Renal cortex interstitium (tissue), 11 donors: ENCODE measurements at regions not wholly inside any gene's neighbourhood (a gene's known extent, or its start where the extent isn't known, plus 50 kb on each side); places are given as distances from the start of the nearest gene placed in this dataset.
"Not testable (repeated sequence)": the region's sequence is repeated elsewhere in the genome, so short reads cannot be mapped to it uniquely, and the experiment has no call there.

ENCODE experiments used
- DNase-seq, 11 donors: peaks; one replicate each; pipeline ENCODE4 v3.0.0-alpha.2; 2013; ENCODE audit warnings: low read depth in 9 of 11, low spot score in 4 of 11; ENCODE audit errors: extremely low read depth in 1 of 11

- no peak for DNase-seq
These were observed 56.0 kb upstream of the MID1 start for GRCh38 chrX:10676235-10676957.

GRCh38 chrX:10677490-10677889, 57.1 kb upstream of the MID1 start:
- no peak for DNase-seq

GRCh38 chrX:10679387-10679786, 59.0 kb upstream of the MID1 start:
- DNase-seq: no peak

DNA sequence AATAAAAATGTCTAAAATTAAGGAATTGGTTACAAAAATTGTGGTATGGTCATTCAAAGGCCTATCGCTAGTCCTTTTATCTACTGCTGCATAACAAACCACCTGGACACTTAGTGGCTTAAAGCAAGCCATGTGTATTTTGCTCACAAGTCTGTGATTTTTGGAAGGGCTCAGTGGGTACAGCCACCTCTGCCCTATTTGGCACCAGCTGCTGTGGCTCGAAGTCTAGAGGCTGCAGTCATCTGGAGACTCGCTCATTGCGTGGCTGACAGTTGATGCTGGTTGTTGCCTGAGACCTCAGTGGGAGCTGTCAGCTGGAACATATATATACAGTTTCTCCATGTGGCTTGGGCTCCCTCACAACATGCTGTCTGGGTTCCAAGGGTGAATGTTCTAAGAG, 60.8 kb upstream of the MID1 start:
- no peak for DNase-seq

GRCh38 chrX:10683631-10684030, 63.2 kb upstream of the MID1 start:
- not testable (repeated sequence) for DNase-seq

DNA sequence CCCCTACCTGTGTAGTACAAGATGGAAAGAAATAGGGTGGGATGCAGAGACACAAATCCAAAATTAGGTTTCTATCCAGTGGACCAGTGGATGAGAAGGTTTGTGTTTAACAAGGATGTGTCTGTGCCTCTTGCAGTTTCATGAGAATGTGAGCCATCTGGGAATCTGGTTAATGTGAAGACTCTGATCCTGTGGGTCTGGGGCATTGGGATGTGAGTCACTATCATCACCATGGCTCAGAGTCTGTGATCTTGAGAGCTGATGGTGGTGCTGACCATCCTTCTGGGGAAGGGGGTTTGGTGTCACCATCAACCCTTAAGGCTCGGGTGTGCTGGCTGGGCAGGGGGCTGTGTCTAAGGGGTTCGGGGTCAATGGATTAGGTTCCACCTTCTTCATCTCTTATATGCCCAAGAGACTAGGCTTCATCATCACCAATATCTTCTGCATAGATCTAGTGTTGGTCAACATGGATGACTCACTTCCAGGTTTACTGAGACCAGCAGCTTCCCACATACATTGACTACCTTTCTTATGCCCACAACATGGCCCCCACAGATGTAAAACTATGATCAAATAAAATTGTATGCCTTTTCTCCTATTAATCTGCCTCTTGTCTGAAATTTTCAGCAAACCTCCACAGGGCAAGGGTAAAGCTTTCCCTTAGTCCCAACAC, 65.7 kb upstream of the MID1 start:
- no peak for DNase-seq

DNA sequence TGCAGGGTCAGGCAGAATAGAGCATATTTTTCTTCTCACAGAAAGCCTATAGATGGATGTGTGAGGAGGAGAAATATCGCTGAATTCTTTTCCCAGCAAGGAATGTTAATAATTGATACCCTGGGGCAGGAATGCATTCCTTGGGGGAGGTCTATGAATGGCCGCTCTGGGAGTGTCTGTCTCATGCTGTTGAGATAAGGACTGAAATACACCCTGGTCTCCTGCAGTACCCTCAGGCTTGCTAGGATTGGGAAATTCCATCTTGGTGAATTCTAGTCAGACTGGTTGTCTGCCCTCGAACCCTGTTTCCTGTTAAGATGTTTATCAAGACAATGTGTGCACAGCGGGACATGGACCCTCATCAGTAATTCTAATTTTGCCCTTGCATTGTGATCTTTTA, 71.4 kb upstream of the MID1 start:
- DNase-seq: not testable (repeated sequence)

GRCh38 chrX:10697616-10698317, 77.4 kb upstream of the MID1 start:
- DNase-seq: no peak

- DNase-seq: no peak
These were observed 77.9 kb upstream of the MID1 start for GRCh38 chrX:10698318-10698640.

GRCh38 chrX:10702031-10702430, 81.6 kb upstream of the MID1 start:
- no peak for DNase-seq

DNA sequence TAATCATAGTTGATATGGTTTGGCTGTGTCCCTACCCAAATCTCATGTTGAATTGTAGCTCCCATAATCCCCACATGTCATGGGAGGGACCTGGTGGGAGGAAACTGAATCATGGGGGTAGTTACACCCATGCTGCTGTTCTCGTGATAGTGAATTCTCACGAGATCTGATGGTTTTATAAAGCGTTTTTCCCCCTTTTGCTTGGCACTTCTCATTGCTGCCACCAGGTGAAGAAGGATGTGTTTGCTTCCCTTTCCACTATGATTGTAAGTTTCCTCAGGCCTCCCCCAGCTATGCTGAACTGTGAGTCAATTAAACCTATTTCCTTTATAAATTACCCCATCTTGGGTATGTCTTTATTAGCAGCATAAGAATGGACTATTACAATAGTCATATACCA, 86.0 kb upstream of the MID1 start:
- DNase-seq: not testable (repeated sequence)

DNA sequence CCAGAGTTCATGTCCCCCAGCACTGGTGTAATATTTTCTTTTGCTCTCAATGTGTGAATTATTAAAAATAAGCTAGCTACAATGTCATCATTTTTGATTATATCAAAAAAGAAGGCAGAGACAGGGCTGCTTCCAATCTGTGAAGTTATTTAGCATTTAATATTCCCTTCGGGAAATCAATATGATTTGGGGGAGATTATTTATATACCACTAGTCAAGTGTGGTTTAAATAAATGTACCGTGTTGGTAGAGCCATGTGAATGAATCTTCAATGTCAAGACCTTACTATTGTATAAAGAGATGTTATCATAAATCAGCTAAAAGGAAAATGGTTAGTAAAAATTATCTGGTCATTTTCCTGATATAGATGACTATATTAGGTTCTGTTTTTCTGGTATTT, 87.4 kb upstream of the MID1 start:
- no peak for DNase-seq

- DNase-seq: peak in 1 of 11 donors; percentile 5
These were observed 88.9 kb upstream of the MID1 start for GRCh38 chrX:10709276-10709675.

GRCh38 chrX:10714531-10714930, 94.1 kb upstream of the MID1 start:
- DNase-seq: no peak

GRCh38 chrX:10722851-10723250, 102.5 kb upstream of the MID1 start:
- DNase-seq: peak in 9 of 11 donors; percentile 22 to 47 (median 39)

DNA sequence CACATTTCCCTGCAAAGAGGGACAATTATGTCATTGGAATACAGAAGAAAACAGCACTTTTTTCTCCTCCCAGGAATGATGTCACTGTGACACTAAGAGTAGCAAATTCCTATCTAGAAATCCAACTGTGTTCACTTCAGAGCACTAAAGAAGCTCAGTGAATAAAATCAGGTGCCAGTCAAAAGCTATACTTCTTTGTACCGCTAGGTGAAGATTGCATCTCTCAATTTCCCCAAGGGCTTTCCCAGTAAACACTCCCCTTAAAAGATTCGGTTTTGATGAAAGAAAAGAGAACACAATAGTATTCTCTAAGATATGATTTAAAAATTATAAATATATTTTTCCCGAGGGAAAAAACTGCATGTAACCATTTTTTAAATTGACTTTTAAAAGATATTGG, 104.7 kb upstream of the MID1 start:
- no peak for DNase-seq

DNA sequence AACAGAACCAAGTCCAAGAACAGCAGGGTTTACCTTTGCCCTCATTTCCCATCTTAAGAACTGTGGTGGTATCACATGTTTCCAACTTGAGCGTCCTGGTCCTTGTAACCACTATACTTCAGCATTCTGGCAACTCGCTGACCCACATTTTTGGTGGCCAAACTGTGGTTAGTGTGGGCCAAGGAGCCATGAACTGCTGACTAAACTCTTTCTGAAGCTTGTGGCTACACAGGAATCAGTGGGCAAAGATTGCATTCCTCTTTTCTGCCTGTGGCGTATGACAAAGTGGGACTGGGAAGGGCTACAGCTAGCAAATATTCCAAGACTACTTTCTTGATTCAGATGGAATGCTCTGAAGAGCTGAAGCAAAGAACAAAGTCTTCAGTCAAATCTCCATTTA, 106.3 kb upstream of the MID1 start:
- DNase-seq: no peak

- DNase-seq: no peak
These were observed 108.5 kb upstream of the MID1 start for GRCh38 chrX:10728806-10729389.

DNA sequence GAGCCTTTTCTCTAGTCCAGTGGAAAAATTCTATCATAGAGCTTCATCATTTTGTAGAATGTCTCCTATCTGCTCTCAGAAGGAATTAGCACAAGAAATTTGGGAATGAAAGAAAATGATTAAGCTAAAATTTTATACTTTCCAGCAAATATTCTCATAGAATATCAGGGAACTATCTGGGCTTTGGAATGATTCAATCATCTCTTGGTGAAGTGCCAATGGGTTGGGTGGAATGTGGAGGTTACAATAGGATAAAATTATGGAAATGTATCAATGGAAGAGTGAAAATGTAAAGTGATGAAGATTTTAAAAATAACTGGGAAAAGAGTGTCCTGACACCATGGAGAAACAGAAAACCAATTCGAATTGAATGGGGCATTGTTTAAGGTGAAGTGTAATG, 119.0 kb upstream of the MID1 start:
- no peak for DNase-seq

GRCh38 chrX:10741003-10741402, 120.6 kb upstream of the MID1 start:
- DNase-seq: no peak
